ENCODE measurements at regions not wholly inside any gene's neighbourhood (a gene's known extent, or its start where the extent isn't known, plus 50 kb on each side); places are given as distances from the start of the nearest gene placed in this dataset.

DNA sequence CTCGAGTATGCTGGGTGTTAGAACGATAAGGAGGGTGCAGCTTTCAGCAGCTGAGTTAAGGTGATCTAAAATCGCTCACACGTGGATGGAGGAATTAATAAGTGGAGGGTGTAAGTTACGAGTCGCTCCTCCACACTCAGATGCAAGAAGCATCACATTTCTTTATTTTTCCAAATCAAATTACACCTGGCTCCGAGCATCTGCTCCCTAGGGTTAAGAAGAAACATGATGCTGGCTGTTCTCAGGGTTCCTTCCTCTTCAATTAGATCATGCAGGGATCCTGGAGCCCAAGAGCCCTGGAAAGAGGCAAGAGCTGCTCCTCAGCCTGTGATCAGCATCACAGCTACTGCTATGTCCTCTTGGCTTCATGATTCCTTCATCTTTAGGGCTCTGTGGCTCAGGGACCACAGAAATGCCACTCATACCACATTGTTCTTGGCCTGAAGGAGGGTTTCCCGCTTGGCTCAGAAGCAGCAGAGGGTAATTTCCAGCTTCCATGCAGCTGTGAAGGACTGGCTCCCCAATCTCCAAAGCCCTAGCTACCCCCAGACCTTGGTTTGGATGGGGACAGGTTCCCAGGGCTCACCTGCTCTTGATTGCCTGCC lies 235.9 kb upstream of the ZNF32 start:
- intact Hi-C loops (cut with DNase I): loop anchor here in 1 of 10 donors (10.0 kb wide), 1 partner anchor 190 kb away; no protein-coding TSS in a partner anchor
- no peak for ATAC-seq
- TF ChIP-seq CTCF (IDR thresholded peaks at IDR 0.05): no peak
- DNase-seq: no peak
- Histone ChIP-seq H3K9me3 (peaks cover 0 to 4% (median 0%) of the 10 kb centered on the region in 11 donors), H3K27me3 (no peaks in the 10 kb centered on the region), H3K4me1 (peaks cover 3 to 60% (median 8%) of the 10 kb centered on the region in 9 donors), H3K36me3 (no peaks in the 10 kb centered on the region), H3K27ac (peak overlapping the region in 1 of 10 donors; percentile 22), H3K4me3 (no peak overlapping the region)
- 93 to 94% methylated on average over 8 of the region's 8 CpGs for WGBS, 2 donors

GRCh38 chr10:43882711-43883110 lies 234.0 kb upstream of the ZNF32 start:
- Histone ChIP-seq H3K4me3 (no peak overlapping the region), H3K27ac (peak overlapping the region in 5 of 10 donors; percentile 21 to 87 (median 31)), H3K4me1 (peaks cover 10 to 69% (median 18%) of the 10 kb centered on the region in 9 donors), H3K36me3 (no peaks in the 10 kb centered on the region), H3K27me3 (no peaks in the 10 kb centered on the region), H3K9me3 (peaks cover 0 to 4% (median 0%) of the 10 kb centered on the region in 11 donors)
- intact Hi-C loops (cut with DNase I): loop anchor here in 1 of 10 donors (10.0 kb wide), 1 partner anchor 188 kb away; no protein-coding TSS in a partner anchor
- 78 to 89% methylated on average over 2 of the region's 2 CpGs for WGBS, 2 donors
- no peak for TF ChIP-seq CTCF (IDR thresholded peaks at IDR 0.05)
- no peak for ATAC-seq
- no peak for DNase-seq

DNA sequence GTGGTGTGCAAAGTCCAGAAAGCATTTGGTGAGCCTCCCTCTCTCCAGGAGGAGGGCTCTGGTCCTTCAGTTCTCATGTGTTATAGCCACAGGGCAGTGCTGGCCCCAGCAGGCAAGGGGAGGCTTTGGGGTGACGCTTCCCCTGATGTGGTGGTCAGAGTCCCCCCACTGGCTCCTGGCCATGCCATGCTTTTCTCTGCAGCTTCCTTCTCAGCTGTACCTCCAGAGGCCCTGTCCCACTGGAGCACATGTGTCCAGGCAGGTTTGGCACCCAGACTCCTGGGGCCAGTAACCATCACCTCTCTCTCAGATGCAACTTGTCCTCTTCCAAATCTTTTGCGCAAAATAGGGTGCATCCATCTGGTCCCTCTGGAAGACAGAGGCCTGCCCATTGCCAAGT lies 233.0 kb upstream of the ZNF32 start:
- Histone ChIP-seq H3K27me3 (no peaks in the 10 kb centered on the region), H3K36me3 (no peaks in the 10 kb centered on the region), H3K9me3 (peaks cover 0 to 3% (median 0%) of the 10 kb centered on the region in 11 donors), H3K27ac (peak overlapping the region in 2 of 10 donors; percentile 63 to 87), H3K4me3 (no peak overlapping the region), H3K4me1 (peaks cover 10 to 70% (median 18%) of the 10 kb centered on the region in 9 donors)
- no peak for TF ChIP-seq CTCF (IDR thresholded peaks at IDR 0.05)
- DNase-seq (no peak), ATAC-seq (no peak)
- intact Hi-C loops (cut with DNase I): loop anchor here in 1 of 10 donors (10.0 kb wide), 1 partner anchor 187 kb away; no protein-coding TSS in a partner anchor
- 90 to 93% methylated on average over 2 of the region's 2 CpGs for WGBS, 2 donors

DNA sequence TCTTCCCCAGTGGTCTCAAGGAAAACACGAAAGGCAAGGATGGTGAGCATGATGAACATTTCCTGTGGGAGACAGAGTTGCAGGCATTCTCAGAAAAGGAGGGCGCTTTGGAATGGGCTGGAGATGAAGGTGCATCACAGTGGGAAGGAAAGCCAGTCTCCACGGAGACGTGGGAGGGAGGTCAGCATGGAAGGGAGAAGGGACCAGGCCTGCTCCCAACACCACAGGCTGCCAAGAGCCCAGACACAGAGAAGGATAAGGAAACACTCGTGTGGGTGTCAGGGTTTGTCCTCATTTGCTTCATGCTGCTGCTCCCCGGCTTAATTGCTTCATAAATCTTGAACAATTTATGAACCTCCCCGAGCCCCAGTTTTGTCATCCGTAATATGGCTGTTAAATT lies 231.5 kb upstream of the ZNF32 start:
- Histone ChIP-seq H3K36me3 (no peaks in the 10 kb centered on the region), H3K4me1 (peaks cover 10 to 66% (median 18%) of the 10 kb centered on the region in 9 donors), H3K4me3 (no peak overlapping the region), H3K9me3 (no peaks in the 10 kb centered on the region), H3K27me3 (no peaks in the 10 kb centered on the region), H3K27ac (peak overlapping the region in 8 of 10 donors; percentile 23 to 90 (median 76))
- WGBS, 2 donors: 45 to 70% methylated on average over 8 of the region's 8 CpGs
- no peak for TF ChIP-seq CTCF (IDR thresholded peaks at IDR 0.05)
- ATAC-seq: peak in 1 of 8 donors; percentile 32
- no peak for DNase-seq
- intact Hi-C loops (cut with DNase I): loop anchor here in 1 of 10 donors (10.0 kb wide), 1 partner anchor 185 kb away; no protein-coding TSS in a partner anchor

Measured in heart right ventricle (tissue), 16 donors.